Naive B cell (primary cell): ENCODE measurements at regions not wholly inside any gene's neighbourhood (a gene's known extent, or its start where the extent isn't known, plus 50 kb on each side); places are given as distances from the start of the nearest gene placed in this dataset.

ENCODE experiments used
- ATAC-seq, 2 donors: fragments of 150-1000 bp; cut with Tn5 transposase; 2 replicates each; pipeline ENCODE4 v1.10.0; 2021; ENCODE audit warnings: low read depth in 2 of 2, mild to moderate bottlenecking in 2 of 2, moderate library complexity in 2 of 2
- DNase-seq: peaks from one replicate; pipeline ENCODE4 v3.0.0; 2022
- H3K27ac Mint-ChIP-seq, 6 donors: one replicate each; pipeline ENCODE4 v1.8.0; 2020 to 2022; ENCODE audit warnings: mild to moderate bottlenecking in 6 of 6, mixed read lengths in 6 of 6, moderate library complexity in 5 of 6, inconsistent platforms in 2 of 6
- H3K27me3 Mint-ChIP-seq, 3 donors: one replicate each; pipeline ENCODE4 v1.8.0; 2021 to 2022; ENCODE audit warnings: mixed read lengths in 3 of 3, mild to moderate bottlenecking in 1 of 3
- H3K36me3 Mint-ChIP-seq, 2 donors: one replicate each; pipeline ENCODE4 v1.8.0; 2020 to 2022; ENCODE audit warnings: mixed read lengths in 2 of 2, inconsistent platforms in 1 of 2, mild to moderate bottlenecking in 1 of 2
- H3K4me1 Mint-ChIP-seq, 3 donors: one replicate each; pipeline ENCODE4 v1.8.0; 2020 to 2022; ENCODE audit warnings: mixed read lengths in 3 of 3, inconsistent platforms in 1 of 3, mild to moderate bottlenecking in 1 of 3, moderate library complexity in 1 of 3
- H3K4me3 Mint-ChIP-seq, 8 donors: one replicate each; pipeline ENCODE4 v1.8.0; 2020 to 2022; ENCODE audit warnings: mild to moderate bottlenecking in 8 of 8, mixed read lengths in 8 of 8, moderate library complexity in 8 of 8, inconsistent platforms in 2 of 8
- H3K9me3 Mint-ChIP-seq, 7 donors: one replicate each; pipeline ENCODE4 v1.8.0; 2020 to 2022; ENCODE audit warnings: mixed read lengths in 7 of 7, mild to moderate bottlenecking in 5 of 7, inconsistent platforms in 2 of 7, moderate library complexity in 1 of 7

DNA sequence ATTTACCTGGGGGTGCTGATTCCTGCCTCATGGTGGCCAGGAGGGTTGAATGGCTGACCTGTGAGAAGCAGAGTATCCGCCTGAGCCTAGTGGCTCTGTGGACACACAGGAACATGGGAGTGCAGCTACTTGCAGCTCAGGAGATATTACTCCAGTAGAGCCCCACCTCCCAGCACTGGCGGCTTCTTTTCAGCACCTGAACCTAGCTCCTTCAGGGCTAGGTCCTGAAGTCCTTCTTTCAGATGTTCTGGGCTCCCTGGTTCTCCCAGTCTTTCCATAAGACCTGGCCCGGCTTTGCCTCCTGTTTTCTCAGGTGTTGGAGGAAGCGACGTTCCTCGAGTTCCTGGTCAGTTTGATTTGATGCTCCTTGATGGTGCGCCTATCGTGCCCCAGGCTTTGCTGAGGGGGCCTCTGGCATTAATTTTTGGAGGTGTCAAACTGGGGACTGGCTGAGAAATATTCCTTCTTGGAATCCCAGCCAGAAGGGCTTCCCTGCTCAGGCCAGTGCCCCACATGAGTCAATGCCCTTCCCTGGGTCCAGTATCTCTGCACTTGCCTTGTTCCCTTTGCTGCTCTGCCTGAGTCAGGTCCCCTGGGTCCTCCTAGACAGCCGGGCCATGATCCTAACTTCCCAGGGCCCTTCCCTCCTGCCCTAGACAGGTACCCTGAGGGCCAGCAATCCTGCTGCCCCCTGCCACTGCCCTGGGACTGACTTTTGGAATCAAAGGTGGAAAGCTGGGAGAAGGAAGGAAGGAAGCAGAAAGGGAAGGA is 110.7 kb upstream of the HAAO start:
- peaks cover 2 to 19% (median 4%) of the 10 kb centered on the region in 3 donors for H3K4me1 Mint-ChIP-seq
- no peaks in the 10 kb centered on the region for H3K36me3 Mint-ChIP-seq
- no peaks in the 10 kb centered on the region for H3K9me3 Mint-ChIP-seq
- ATAC-seq, result no peak
- H3K27ac Mint-ChIP-seq, result no peak overlapping the region
- no peak overlapping the region for H3K4me3 Mint-ChIP-seq
- H3K27me3 Mint-ChIP-seq, result peaks cover 13 to 38% (median 35%) of the 10 kb centered on the region in 3 donors
- DNase-seq, result no peak

GRCh38 chr2:42901076-42901640 is 108.8 kb upstream of the HAAO start:
- no peak for DNase-seq
- Mint-ChIP-seq H3K27me3 (peaks cover 6 to 25% (median 24%) of the 10 kb centered on the region in 3 donors), H3K27ac (no peak overlapping the region), H3K4me1 (peaks cover 0 to 8% (median 2%) of the 10 kb centered on the region in 3 donors), H3K9me3 (no peaks in the 10 kb centered on the region), H3K36me3 (no peaks in the 10 kb centered on the region), H3K4me3 (no peak overlapping the region)
- ATAC-seq, result no peak

DNA sequence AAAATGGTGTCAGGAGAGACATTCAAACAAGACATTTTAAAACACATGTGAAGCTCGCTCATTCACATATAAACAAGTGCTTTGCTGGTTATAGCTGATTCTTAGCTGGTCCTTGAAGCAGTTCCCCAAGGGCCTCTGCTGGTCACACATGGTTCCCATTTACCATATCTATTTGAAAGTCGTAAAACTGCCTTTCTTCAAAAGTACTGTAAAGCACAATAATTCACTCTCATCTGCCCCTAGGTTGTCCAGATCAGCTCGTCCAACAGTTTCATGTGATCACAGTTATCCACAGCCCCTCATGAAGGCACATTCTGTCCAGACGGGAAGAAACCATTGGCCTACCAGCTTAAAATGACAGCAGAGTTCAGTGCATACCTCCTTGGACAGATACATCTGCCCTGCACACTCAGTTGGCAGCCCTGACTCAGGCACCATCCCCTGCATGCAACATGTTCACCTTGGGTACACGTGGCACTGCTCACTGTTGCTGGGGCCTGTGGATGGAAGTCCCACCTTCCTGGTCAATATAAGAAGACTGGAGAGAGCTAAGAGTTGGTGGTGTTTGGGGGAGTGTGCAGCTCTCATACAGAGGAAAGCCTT is 108.0 kb upstream of the HAAO start:
- Mint-ChIP-seq H3K27me3 (peaks cover 0 to 17% (median 17%) of the 10 kb centered on the region in 3 donors), H3K4me1 (peaks cover 0 to under 1% (median 0%) of the 10 kb centered on the region in 3 donors), H3K27ac (no peak overlapping the region), H3K4me3 (no peak overlapping the region), H3K9me3 (no peaks in the 10 kb centered on the region), H3K36me3 (no peaks in the 10 kb centered on the region)
- DNase-seq (no peak), ATAC-seq (no peak)

- no peaks in the 10 kb centered on the region for H3K9me3 Mint-ChIP-seq
- ATAC-seq (no peak), DNase-seq (no peak)
- H3K4me1 Mint-ChIP-seq, result no peaks in the 10 kb centered on the region
- peak overlapping the region in 1 of 6 donors; percentile 8 for H3K27ac Mint-ChIP-seq
- H3K4me3 Mint-ChIP-seq, result no peak overlapping the region
- no peaks in the 10 kb centered on the region for H3K27me3 Mint-ChIP-seq
- H3K36me3 Mint-ChIP-seq, result no peaks in the 10 kb centered on the region
These were observed 105.0 kb upstream of the HAAO start for GRCh38 chr2:42897358-42897757.

- Mint-ChIP-seq H3K36me3 (no peaks in the 10 kb centered on the region), H3K4me3 (no peak overlapping the region), H3K27me3 (peaks cover 0 to 4% (median 0%) of the 10 kb centered on the region in 3 donors), H3K4me1 (no peaks in the 10 kb centered on the region), H3K27ac (no peak overlapping the region), H3K9me3 (peaks cover 0 to 3% (median 0%) of the 10 kb centered on the region in 7 donors)
- no peak for DNase-seq
- no peak for ATAC-seq
These were observed 103.4 kb upstream of the HAAO start for GRCh38 chr2:42895791-42896135.

- no peaks in the 10 kb centered on the region for H3K36me3 Mint-ChIP-seq
- H3K9me3 Mint-ChIP-seq, result peaks cover 0 to 3% (median 0%) of the 10 kb centered on the region in 7 donors
- no peaks in the 10 kb centered on the region for H3K4me1 Mint-ChIP-seq
- DNase-seq (no peak), ATAC-seq (no peak)
- H3K4me3 Mint-ChIP-seq, result no peak overlapping the region
- no peak overlapping the region for H3K27ac Mint-ChIP-seq
- H3K27me3 Mint-ChIP-seq, result peaks cover 0 to 4% (median 0%) of the 10 kb centered on the region in 3 donors
These were observed 102.9 kb upstream of the HAAO start for GRCh38 chr2:42895134-42895790.

DNA sequence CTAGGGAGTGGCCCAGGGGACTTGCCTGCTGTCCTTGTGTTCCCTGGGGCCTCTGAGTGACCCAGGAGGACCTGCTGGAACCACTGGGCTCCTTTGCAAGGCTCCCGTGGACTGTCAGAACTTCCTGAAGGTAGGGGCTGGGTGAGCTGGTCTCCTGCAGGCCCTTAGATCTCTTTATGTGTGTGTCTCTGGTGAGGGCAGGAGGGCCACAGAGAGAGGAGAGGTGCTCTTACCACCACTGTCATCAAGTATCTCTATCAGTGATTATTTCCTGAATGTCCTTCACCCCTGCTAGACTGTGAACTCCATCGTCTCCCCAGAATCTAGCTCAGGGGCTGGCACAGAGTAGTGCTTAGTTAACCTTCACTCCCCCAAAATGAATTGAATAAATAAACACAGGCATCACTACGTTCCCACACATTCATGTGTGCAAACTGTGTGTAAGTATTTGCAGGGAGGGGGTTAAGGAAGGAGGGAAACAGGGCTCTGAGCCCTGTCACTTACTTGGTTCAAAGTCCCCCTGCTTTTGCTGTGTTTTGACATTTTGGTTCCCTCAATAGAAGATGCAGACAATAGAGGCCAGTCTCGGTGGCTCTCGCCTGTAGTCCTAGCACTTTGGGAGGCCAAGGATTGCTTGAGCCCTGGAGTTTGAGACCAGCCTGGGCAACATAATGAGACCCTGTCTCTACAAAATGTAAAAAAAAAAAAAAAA is 100.8 kb upstream of the HAAO start:
- DNase-seq (no peak), ATAC-seq (no peak)
- Mint-ChIP-seq H3K4me1 (no peaks in the 10 kb centered on the region), H3K36me3 (no peaks in the 10 kb centered on the region), H3K4me3 (peak overlapping the region in 1 of 8 donors; percentile 54), H3K9me3 (peaks cover 0 to 22% (median 10%) of the 10 kb centered on the region in 7 donors), H3K27me3 (peaks cover 0 to 4% (median 0%) of the 10 kb centered on the region in 3 donors), H3K27ac (peak overlapping the region in 1 of 6 donors; percentile 51)

DNA sequence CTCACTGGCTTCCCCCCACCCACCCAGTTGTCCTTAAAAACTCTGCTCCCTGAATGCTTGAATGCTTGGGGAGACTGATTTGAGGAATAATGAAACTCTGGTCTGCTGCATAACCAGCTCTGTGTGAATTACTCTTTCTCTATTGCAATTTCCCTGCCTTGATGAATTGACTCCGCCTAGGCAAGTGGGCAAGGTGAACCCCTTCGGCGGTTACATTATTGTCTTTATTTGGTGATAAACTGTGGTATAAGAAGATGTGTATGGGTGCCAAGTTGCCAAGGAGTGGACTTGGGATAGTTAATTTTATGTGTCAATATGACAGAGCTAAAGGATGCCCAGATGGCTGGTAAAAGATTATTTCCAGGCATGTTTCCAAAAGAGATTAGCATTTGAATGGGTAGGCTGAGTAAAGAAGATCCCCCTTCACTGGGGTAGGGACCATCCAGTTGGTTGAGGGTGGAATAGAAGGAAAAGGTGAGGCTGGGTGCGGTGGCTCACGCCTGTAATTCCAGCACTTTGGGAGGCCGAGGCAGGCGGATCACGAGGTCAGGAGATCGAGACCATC is 98.5 kb upstream of the HAAO start:
- no peaks in the 10 kb centered on the region for H3K36me3 Mint-ChIP-seq
- peaks cover 0 to 22% (median 10%) of the 10 kb centered on the region in 7 donors for H3K9me3 Mint-ChIP-seq
- no peak for ATAC-seq
- H3K27me3 Mint-ChIP-seq, result peaks cover 0 to 4% (median 0%) of the 10 kb centered on the region in 3 donors
- DNase-seq, result no peak
- H3K4me1 Mint-ChIP-seq, result no peaks in the 10 kb centered on the region
- H3K27ac Mint-ChIP-seq, result no peak overlapping the region
- no peak overlapping the region for H3K4me3 Mint-ChIP-seq

GRCh38 chr2:42888321-42889245 is 96.2 kb upstream of the HAAO start:
- H3K9me3 Mint-ChIP-seq, result peaks cover 0 to 22% (median 10%) of the 10 kb centered on the region in 7 donors
- DNase-seq (no peak), ATAC-seq (no peak)

DNA sequence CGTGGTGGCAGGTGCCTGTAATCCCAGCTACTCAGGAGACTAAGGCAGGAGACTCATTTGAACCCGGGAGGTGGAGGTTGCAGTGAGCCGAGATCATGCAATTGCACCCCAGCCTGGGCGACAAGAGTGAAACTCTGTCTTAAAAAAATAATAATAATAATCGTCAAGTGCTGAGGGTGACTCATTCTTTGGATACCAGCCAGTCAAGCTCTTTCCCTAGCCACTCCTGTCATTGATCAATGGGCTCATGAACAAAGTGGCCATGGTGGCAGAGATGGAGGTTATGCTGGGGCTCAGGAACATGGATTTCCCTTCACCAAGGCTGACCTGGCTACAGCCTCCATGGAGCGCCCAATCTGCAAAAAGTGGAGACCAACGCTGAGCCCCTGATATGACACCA is 94.5 kb upstream of the HAAO start:
- no peak overlapping the region for H3K27ac Mint-ChIP-seq
- H3K4me1 Mint-ChIP-seq, result no peaks in the 10 kb centered on the region
- peaks cover 0 to 4% (median 0%) of the 10 kb centered on the region in 3 donors for H3K27me3 Mint-ChIP-seq
- ATAC-seq (no peak), DNase-seq (no peak)
- H3K4me3 Mint-ChIP-seq, result no peak overlapping the region
- H3K36me3 Mint-ChIP-seq, result no peaks in the 10 kb centered on the region
- peaks cover 0 to 22% (median 10%) of the 10 kb centered on the region in 7 donors for H3K9me3 Mint-ChIP-seq

More at GRCh38 chr2:42888321-42889245, 96.2 kb upstream of the HAAO start:
- Mint-ChIP-seq H3K27me3 (peaks cover 0 to 4% (median 0%) of the 10 kb centered on the region in 3 donors), H3K4me3 (no peak overlapping the region), H3K36me3 (no peaks in the 10 kb centered on the region), H3K4me1 (no peaks in the 10 kb centered on the region), H3K27ac (no peak overlapping the region)

DNA sequence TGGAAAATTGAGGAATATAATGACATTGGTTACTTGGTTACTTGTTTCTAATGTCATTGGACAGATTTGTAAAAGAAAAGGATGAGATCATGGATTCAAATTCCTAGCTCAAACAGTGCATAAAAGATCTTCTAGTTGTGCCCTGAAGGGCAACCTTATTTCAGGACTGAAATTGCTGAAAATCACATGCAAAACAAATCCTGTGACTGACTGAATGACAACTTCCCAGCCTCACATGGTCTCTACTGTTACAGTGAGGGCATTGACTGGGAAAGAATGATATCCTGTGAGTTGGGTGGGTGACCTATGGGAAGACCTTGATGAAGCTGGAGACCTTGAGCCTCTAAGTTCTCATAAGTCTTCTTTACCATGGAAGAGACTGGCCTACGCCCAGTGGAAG is 90.4 kb upstream of the HAAO start:
- ATAC-seq (no peak), DNase-seq (no peak)
- Mint-ChIP-seq H3K27me3 (no peaks in the 10 kb centered on the region), H3K4me3 (no peak overlapping the region), H3K9me3 (no peaks in the 10 kb centered on the region), H3K27ac (no peak overlapping the region), H3K36me3 (no peaks in the 10 kb centered on the region), H3K4me1 (peaks cover 0 to 6% (median 0%) of the 10 kb centered on the region in 3 donors)

DNA sequence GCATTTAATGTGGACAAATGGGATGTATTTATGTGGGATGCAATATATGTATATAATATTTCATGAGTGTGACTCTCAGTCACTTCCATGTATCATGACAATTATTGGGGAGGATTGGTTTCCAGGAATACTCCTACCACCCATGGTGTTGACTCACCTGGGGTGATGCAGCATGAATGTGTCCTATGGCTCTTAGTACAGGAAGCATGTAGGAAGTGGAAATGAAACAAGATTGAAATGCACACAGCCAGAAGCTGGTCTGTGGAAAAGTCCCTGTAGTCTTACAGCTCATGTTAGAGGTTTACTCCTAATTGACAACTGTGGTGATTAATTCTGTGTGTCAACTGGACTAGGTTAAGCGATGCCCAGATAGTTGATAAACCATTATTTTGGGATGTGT is 89.3 kb upstream of the HAAO start:
- no peak overlapping the region for H3K4me3 Mint-ChIP-seq
- peaks cover 0 to 6% (median 0%) of the 10 kb centered on the region in 3 donors for H3K4me1 Mint-ChIP-seq
- no peak for ATAC-seq
- H3K27me3 Mint-ChIP-seq, result no peaks in the 10 kb centered on the region
- no peak for DNase-seq
- peak overlapping the region in 1 of 6 donors; percentile 27 for H3K27ac Mint-ChIP-seq
- no peaks in the 10 kb centered on the region for H3K36me3 Mint-ChIP-seq
- H3K9me3 Mint-ChIP-seq, result no peaks in the 10 kb centered on the region
